GM10248 (cell line): ENCODE measurements at regions not wholly inside any gene's neighbourhood (a gene's known extent, or its start where the extent isn't known, plus 50 kb on each side); places are given as distances from the start of the nearest gene placed in this dataset.

Experiments
- CTCF ChIA-PET: fragments of 300-600 bp; sonication (Branson Sonifier 250); formaldehyde crosslinking; extraction: SDS; loops from one replicate; lab custom pipeline; 2021; ENCODE audit warnings: antibody characterized with exemption; lab: Yijun Ruan, JAX
- POLR2A ChIA-PET: fragments of 350-650 bp; sonication (Branson Sonifier 250); formaldehyde crosslinking; extraction: SDS; loops from one replicate; lab custom pipeline; 2020; ENCODE audit warnings: antibody characterized with exemption; lab: Yijun Ruan, JAX
- DNase-seq: peaks from one replicate; pipeline ENCODE4 v3.0.0; 2012; ENCODE audit errors: extremely low spot score
- CTCF ChIP-seq: IDR thresholded peaks from 2 replicates; pipeline ENCODE4 v1.5.1; 2012; ENCODE audit warnings: mild to moderate bottlenecking, low read depth; ENCODE audit errors: extremely low read depth, missing control alignments, control extremely low read depth

GRCh38 chr18:40413160-40413559 lies 1541.9 kb upstream of the PIK3C3 start:
- TF ChIP-seq CTCF, result no peak
- no peak for DNase-seq
- CTCF ChIA-PET, result interaction anchor here (1.4 to 1.5 kb wide), 2 partner anchors 12 to 21 kb away, joined by 4 to 6 read pairs; no protein-coding TSS in a partner anchor
- POLR2A ChIA-PET, result no interaction called here

GRCh38 chr18:40412410-40412809 lies 1542.6 kb upstream of the PIK3C3 start:
- POLR2A ChIA-PET, result no interaction called here
- no peak for DNase-seq
- CTCF ChIA-PET, result interaction anchor here (1.4 kb wide), 1 partner anchor 11 kb away, joined by 6 read pairs; no protein-coding TSS in a partner anchor
- TF ChIP-seq CTCF, result no peak

GRCh38 chr18:40407909-40408308 lies 1547.1 kb upstream of the PIK3C3 start:
- CTCF ChIA-PET, result interaction anchor here (0.8 to 1.8 kb wide), 3 partner anchors 10 to 14 kb away, joined by 3 to 4 read pairs (median 4); no protein-coding TSS in a partner anchor
- TF ChIP-seq CTCF, result no peak
- no peak for DNase-seq
- POLR2A ChIA-PET, result interaction anchor here (0.6 kb wide), 1 partner anchor 12 kb away, joined by 5 read pairs; no protein-coding TSS in a partner anchor

- ChIA-PET POLR2A (no interaction called here), CTCF (interaction anchor here (1.2 kb wide), 1 partner anchor 19 kb away, joined by 3 read pairs; no protein-coding TSS in a partner anchor)
- no peak for DNase-seq
- no peak for TF ChIP-seq CTCF
Observed at GRCh38 chr18:40404284-40404683, 1550.8 kb upstream of the PIK3C3 start.

GRCh38 chr18:40402052-40402451 lies 1553.0 kb upstream of the PIK3C3 start:
- ChIA-PET POLR2A (no interaction called here), CTCF (interaction anchor here (1.0 to 1.9 kb wide), 3 partner anchors 9 to 16 kb away, joined by 3 to 6 read pairs (median 4); no protein-coding TSS in a partner anchor)
- no peak for DNase-seq
- no peak for TF ChIP-seq CTCF

- no peak for DNase-seq
- ChIA-PET CTCF (interaction anchor here (2.3 kb wide), 1 partner anchor 8 kb away, joined by 7 read pairs; no protein-coding TSS in a partner anchor), POLR2A (no interaction called here)
- TF ChIP-seq CTCF, result no peak
Observed at GRCh38 chr18:40388121-40388520, 1566.9 kb upstream of the PIK3C3 start.
